HCT116 (cell line): ENCODE measurements at regions not wholly inside any gene's neighbourhood (a gene's known extent, or its start where the extent isn't known, plus 50 kb on each side); places are given as distances from the start of the nearest gene placed in this dataset.

Experiments
- ATAC-seq: fragments of 200-7000 bp; cut with Tn5 transposase; 2 replicates; pipeline ENCODE4 v1.9.1; 2020; ENCODE audit warnings: mild to moderate bottlenecking, moderate library complexity
- BruUV-seq: library from RNA; stranded (reverse); fragments of 400-500 nt; replicated peaks from 2 replicates; lab custom pipeline; 2021; lab: Mats Ljungman, UMichigan
- CTCF ChIA-PET: fragments of 300-600 bp; sonication (Branson Sonifier 250); formaldehyde crosslinking; loops from one replicate; lab custom pipeline; 2021; ENCODE audit warnings: antibody characterized with exemption; lab: Charles Lee
- POLR2A ChIA-PET: fragments of 300-600, 350-600 bp; sonication (Branson Sonifier 250); formaldehyde crosslinking; loops from one replicate; lab custom pipeline; 2021; ENCODE audit warnings: antibody characterized with exemption; lab: Charles Lee
- RAD21 ChIA-PET, 2 experiments: fragments of 300-600 bp; sonication (Branson Sonifier 250); formaldehyde crosslinking; loops; one replicate each; lab custom pipeline; 2023; ENCODE audit warnings: low total read pairs in 2 of 2; ENCODE audit not compliant: uncharacterized antibody in 2 of 2, unreplicated experiment in 2 of 2, low non-redundant PET in 1 of 2; lab: Charles Lee
- DNase-seq: peaks from one replicate; pipeline ENCODE4 v3.0.0-alpha.2; 2010; ENCODE audit warnings: low read depth, low spot score
- H2AFZ ChIP-seq: fragments of 200-600 bp; shearing (Covaris generic), sonication (generic); 2 replicates; pipeline ENCODE4 v1.6.1; 2017; ENCODE audit warnings: low read depth, mixed run types, mixed read lengths, antibody characterized with exemption, low read length; ENCODE audit not compliant: poor library complexity, severe bottlenecking
- H3K27ac ChIP-seq: 2 replicates; pipeline ENCODE4 v1.5.1; 2012; ENCODE audit warnings: low read depth, low read length
- H3K27me3 ChIP-seq: fragments of 200-600 bp; sonication (generic); 2 replicates; pipeline ENCODE4 v1.6.1; 2016; ENCODE audit warnings: mixed run types, low read length, mixed read lengths; ENCODE audit not compliant: insufficient read depth
- H3K36me3 ChIP-seq, 2 experiments: fragments of 200-500 bp in 1 of 2; fragments of 200-600 bp in 1 of 2; sonication (Bioruptor generic) in 1 of 2; sonication (generic) in 1 of 2; 2 replicates each; pipeline versions ENCODE4 v1.5.1 to v1.6.1; 2014 to 2016; ENCODE audit warnings: low read length in 2 of 2, inconsistent platforms in 1 of 2, mixed read lengths in 1 of 2, mixed run types in 1 of 2; ENCODE audit not compliant: insufficient read depth in 2 of 2, control insufficient read depth in 1 of 2
- H3K4me1 ChIP-seq, 2 experiments: fragments of 200-600 bp in 1 of 2; sonication (generic) in 1 of 2; 2 replicates each; pipeline versions ENCODE4 v1.5.1 to v1.6.1; 2012 to 2017; ENCODE audit warnings: low read length in 2 of 2, inconsistent platforms in 1 of 2, mild to moderate bottlenecking in 1 of 2, mixed read lengths in 1 of 2, mixed run types in 1 of 2, moderate library complexity in 1 of 2; ENCODE audit not compliant: insufficient read depth in 2 of 2, control insufficient read depth in 1 of 2
- H3K4me2 ChIP-seq: fragments of 200-600 bp; sonication (generic); 2 replicates; pipeline ENCODE4 v1.6.1; 2017; ENCODE audit warnings: mixed run types, low read length, mixed read lengths
- H3K4me3 ChIP-seq, 2 experiments: fragments of 200-600 bp in 1 of 2; sonication (generic) in 1 of 2; replicated peaks in 1 of 2; 2 replicates each; pipeline ENCODE4 v1.5.1; 2011 to 2016; ENCODE audit warnings: low read length in 2 of 2, control low read depth in 1 of 2, low read depth in 1 of 2, mild to moderate bottlenecking in 1 of 2, mixed read lengths in 1 of 2, mixed run types in 1 of 2
- H3K79me2 ChIP-seq: fragments of 200-600 bp; sonication (generic); 2 replicates; pipeline ENCODE4 v1.6.1; 2017; ENCODE audit warnings: mild to moderate bottlenecking, mixed run types, low read length, moderate library complexity, mixed read lengths; ENCODE audit not compliant: insufficient read depth
- H3K9ac ChIP-seq: fragments of 200-600 bp; sonication (generic); 2 replicates; pipeline ENCODE4 v1.6.1; 2016; ENCODE audit warnings: low read length, mixed read lengths
- H3K9me2 ChIP-seq: fragments of 200-600 bp; sonication (generic), shearing (Covaris generic); 2 replicates; pipeline ENCODE4 v1.6.1; 2017; ENCODE audit warnings: mixed run types, mild to moderate bottlenecking, moderate library complexity; ENCODE audit not compliant: insufficient read depth
- H3K9me3 ChIP-seq, 2 experiments: fragments of 200-500 bp in 1 of 2; fragments of 200-600 bp in 1 of 2; sonication (Bioruptor generic) in 1 of 2; sonication (generic) in 1 of 2; 2 replicates each; pipeline ENCODE4 v1.6.1; 2014 to 2017; ENCODE audit warnings: low read length in 2 of 2, mixed read lengths in 2 of 2, inconsistent platforms in 1 of 2, low read depth in 1 of 2, mild to moderate bottlenecking in 1 of 2, mixed run types in 1 of 2, moderate library complexity in 1 of 2; ENCODE audit not compliant: control insufficient read depth in 1 of 2, insufficient read depth in 1 of 2
- H4K20me1 ChIP-seq: fragments of 200-600 bp; sonication (generic), shearing (Covaris generic); 2 replicates; pipeline ENCODE4 v1.6.1; 2017; ENCODE audit warnings: mixed run types, mild to moderate bottlenecking, moderate library complexity; ENCODE audit not compliant: insufficient read depth
- ATF3 ChIP-seq: IDR thresholded peaks from 2 replicates; pipeline ENCODE4 v1.6.1; 2012
- CBX3 ChIP-seq: IDR thresholded peaks from 2 replicates; pipeline ENCODE4 v1.6.1; 2012; ENCODE audit warnings: low read depth
- CEBPB ChIP-seq: IDR thresholded peaks from 2 replicates; pipeline ENCODE4 v1.6.1; 2012; ENCODE audit warnings: low read depth
- EZH2 ChIP-seq: fragments of 200-600 bp; sonication (generic); IDR thresholded peaks from 2 replicates; pipeline ENCODE4 v1.6.1; 2017; ENCODE audit warnings: antibody characterized with exemption, mixed run types
- EZH2phosphoT487 ChIP-seq: fragments of 200-600 bp; IDR thresholded peaks from 2 replicates; pipeline ENCODE4 v1.6.1; 2018; ENCODE audit warnings: antibody characterized with exemption, borderline replicate concordance
- FOSL1 ChIP-seq: IDR thresholded peaks from 2 replicates; pipeline ENCODE4 v1.6.1; 2012; ENCODE audit warnings: low read depth
- JUND ChIP-seq: IDR thresholded peaks from 2 replicates; pipeline ENCODE4 v1.6.1; 2012
- MAX ChIP-seq: IDR thresholded peaks from 2 replicates; pipeline ENCODE4 v1.6.1; 2012
- POLR2A ChIP-seq: IDR thresholded peaks from 2 replicates; pipeline ENCODE4 v1.7.0; 2011; ENCODE audit warnings: borderline replicate concordance; ENCODE audit not compliant: insufficient read depth, insufficient read length; ENCODE audit errors: extremely low read depth
- RAD21 ChIP-seq: IDR thresholded peaks from 2 replicates; pipeline ENCODE4 v1.6.1; 2012; ENCODE audit warnings: low read depth, mild to moderate bottlenecking
- REST ChIP-seq: IDR thresholded peaks from 2 replicates; pipeline ENCODE4 v1.6.1; 2012; ENCODE audit warnings: low read depth
- SRF ChIP-seq: IDR thresholded peaks from 2 replicates; pipeline ENCODE4 v1.6.1; 2012; ENCODE audit warnings: low read depth
- TCF7L2 ChIP-seq: IDR thresholded peaks from 2 replicates; pipeline ENCODE4 v1.7.0; 2011; ENCODE audit warnings: borderline replicate concordance, inconsistent platforms; ENCODE audit not compliant: insufficient read depth, insufficient read length; ENCODE audit errors: extremely low read depth
- ZBTB33 ChIP-seq: IDR thresholded peaks from 2 replicates; pipeline ENCODE4 v1.6.1; 2011; ENCODE audit warnings: mild to moderate bottlenecking, low read length, moderate library complexity; ENCODE audit not compliant: insufficient replicate concordance; ENCODE audit errors: extremely low read depth
- ZFX ChIP-seq: fragments of 450-650 bp; IDR thresholded peaks from 2 replicates; pipeline ENCODE4 v1.6.1; 2017
- ZNF274 ChIP-seq: fragments of 200-500 bp; sonication (Bioruptor generic); IDR thresholded peaks from 2 replicates; pipeline ENCODE4 v1.6.1; 2014; ENCODE audit warnings: mild to moderate bottlenecking, low read depth, low read length, inconsistent platforms
- intact Hi-C: fragments of 100-400 bp; cut with micrococcal nuclease; formaldehyde crosslinking; loops from 2 replicates; pipeline ENCODE4 v1.10.0; 2022

- no peak overlapping the region for H2AFZ ChIP-seq
These were observed 950.3 kb downstream of the TSN start for GRCh38 chr2:122705746-122706145.

More at GRCh38 chr2:122705746-122706145, 950.3 kb downstream of the TSN start:
- POLR2A ChIA-PET: no interaction called here
- H3K9ac ChIP-seq: no peak overlapping the region
- DNase-seq (no peak), ATAC-seq (no peak)
- H3K9me3 ChIP-seq: peaks cover 3 to 9% of the 10 kb centered on the region in 2 experiments; a peak in 2 of 4 replicates
- no peaks in the 10 kb centered on the region for H3K4me1 ChIP-seq
- H3K4me2 ChIP-seq: no peak overlapping the region
- H3K36me3 ChIP-seq: no peaks in the 10 kb centered on the region
- H3K79me2 ChIP-seq: no peaks in the 10 kb centered on the region
- CTCF ChIA-PET: no interaction called here
- H3K9me2 ChIP-seq: no peaks in the 10 kb centered on the region
- BruUV-seq: no TSS peak
- no peak for TF ChIP-seq FOSL1
- TF ChIP-seq ZBTB33: no peak
- TF ChIP-seq ZFX: no peak
- TF ChIP-seq MAX: no peak
- no peak for TF ChIP-seq EZH2phosphoT487
- no peak for TF ChIP-seq CBX3
- no peak for TF ChIP-seq RAD21
- no peak for TF ChIP-seq CEBPB
- no peak for TF ChIP-seq ZNF274
- no peak for TF ChIP-seq ATF3
- TF ChIP-seq EZH2: no peak
- TF ChIP-seq POLR2A: no peak
- TF ChIP-seq REST: no peak
- no peak for TF ChIP-seq JUND
- TF ChIP-seq TCF7L2: no peak
- TF ChIP-seq SRF: no peak
- H3K4me3 ChIP-seq: no peak overlapping the region
- no peaks in the 10 kb centered on the region for H4K20me1 ChIP-seq
- intact Hi-C loops: no loop called here
- RAD21 ChIA-PET: no interaction called here
- no peaks in the 10 kb centered on the region for H3K27me3 ChIP-seq
- H3K27ac ChIP-seq: no peak overlapping the region
